Lower leg skin (tissue), 4 donors: ENCODE measurements at regions not wholly inside any gene's neighbourhood (a gene's known extent, or its start where the extent isn't known, plus 50 kb on each side); places are given as distances from the start of the nearest gene placed in this dataset.

Source experiments
- DNase-seq, 2 donors: peaks; one replicate each; pipeline ENCODE4 v3.0.0-alpha.2; 2019; ENCODE audit warnings: low spot score in 2 of 2
- H3K4me3 ChIP-seq: fragments of 200-600 bp; sonication (generic); 2 replicates; pipeline ENCODE4 v1.5.1; 2017; ENCODE audit warnings: mild to moderate bottlenecking, low read depth; ENCODE audit not compliant: poor library complexity, severe bottlenecking
- POLR2A ChIP-seq, 2 donors: fragments of 450-650 bp; IDR thresholded peaks; one replicate each; pipeline ENCODE4 v1.6.1; 2016 to 2017; ENCODE audit warnings: antibody characterized with exemption in 2 of 2, mild to moderate bottlenecking in 1 of 2, moderate library complexity in 1 of 2
- WGBS, 2 donors: methylation state at CpG; one replicate each; pipeline ENCODE4 v1.1.5; 2018; 5-methylcytosine and 5-hydroxymethylcytosine counted together
- intact Hi-C: fragments of 100-400 bp; cut with DNase I; formaldehyde crosslinking; loops from one replicate; pipeline ENCODE4 v1.15.0; 2023; ENCODE audit warnings: low total_unique reads
- TF ChIP-seq, protein P1 (sequence below), 3 donors: fragments of 450-650 bp; IDR thresholded peaks; one replicate each; pipeline ENCODE4 v1.5.1; 2016; ENCODE audit warnings: antibody characterized with exemption in 3 of 3, mild to moderate bottlenecking in 3 of 3, moderate library complexity in 2 of 3

DNA sequence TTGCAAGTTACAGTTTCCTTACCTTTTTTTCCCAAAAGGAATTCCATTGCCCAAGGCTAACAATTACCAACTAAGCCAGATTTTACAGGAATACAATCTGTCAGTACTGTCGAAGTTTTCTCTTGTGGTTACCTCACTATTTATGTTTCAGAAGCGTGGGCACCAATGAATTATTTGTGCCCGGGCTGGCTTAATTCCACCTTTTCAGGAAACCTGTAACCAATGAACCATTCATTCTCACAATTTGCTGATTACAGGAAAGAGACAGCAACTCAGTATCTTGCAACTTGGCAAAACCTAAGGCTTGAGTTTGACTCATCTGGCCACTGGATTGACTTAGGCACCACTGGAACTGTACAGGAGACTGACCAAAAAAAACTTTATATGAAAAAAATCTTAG lies 485.6 kb downstream of the INHBA start:
- TF ChIP-seq, protein P1, sequence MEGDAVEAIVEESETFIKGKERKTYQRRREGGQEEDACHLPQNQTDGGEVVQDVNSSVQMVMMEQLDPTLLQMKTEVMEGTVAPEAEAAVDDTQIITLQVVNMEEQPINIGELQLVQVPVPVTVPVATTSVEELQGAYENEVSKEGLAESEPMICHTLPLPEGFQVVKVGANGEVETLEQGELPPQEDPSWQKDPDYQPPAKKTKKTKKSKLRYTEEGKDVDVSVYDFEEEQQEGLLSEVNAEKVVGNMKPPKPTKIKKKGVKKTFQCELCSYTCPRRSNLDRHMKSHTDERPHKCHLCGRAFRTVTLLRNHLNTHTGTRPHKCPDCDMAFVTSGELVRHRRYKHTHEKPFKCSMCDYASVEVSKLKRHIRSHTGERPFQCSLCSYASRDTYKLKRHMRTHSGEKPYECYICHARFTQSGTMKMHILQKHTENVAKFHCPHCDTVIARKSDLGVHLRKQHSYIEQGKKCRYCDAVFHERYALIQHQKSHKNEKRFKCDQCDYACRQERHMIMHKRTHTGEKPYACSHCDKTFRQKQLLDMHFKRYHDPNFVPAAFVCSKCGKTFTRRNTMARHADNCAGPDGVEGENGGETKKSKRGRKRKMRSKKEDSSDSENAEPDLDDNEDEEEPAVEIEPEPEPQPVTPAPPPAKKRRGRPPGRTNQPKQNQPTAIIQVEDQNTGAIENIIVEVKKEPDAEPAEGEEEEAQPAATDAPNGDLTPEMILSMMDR (IDR thresholded peaks at IDR 0.05): no peak
- WGBS, 2 donors: 61 to 67% methylated on average over 3 of the region's 3 CpGs
- intact Hi-C loops: no loop called here
- no peak overlapping the region for H3K4me3 ChIP-seq
- DNase-seq: no peak

DNA sequence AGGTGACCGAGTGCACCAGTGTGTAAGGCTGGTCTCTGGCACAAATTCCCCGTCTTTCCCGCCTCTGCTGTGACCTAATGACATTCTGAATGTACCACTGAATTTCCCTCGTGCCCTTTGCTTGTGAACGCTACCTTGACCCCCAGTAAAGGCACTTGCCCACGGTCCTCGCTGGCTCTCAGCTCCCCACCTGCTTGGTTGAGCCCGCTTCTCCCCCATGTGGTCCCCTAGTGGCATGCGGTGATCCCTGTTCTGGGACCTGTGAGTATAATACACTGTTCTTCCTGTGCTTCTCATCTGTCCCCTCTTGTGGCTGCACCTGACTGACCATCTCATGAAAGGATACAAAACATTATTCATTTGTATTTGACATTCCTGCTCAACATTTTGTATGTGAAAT lies 495.7 kb downstream of the INHBA start:
- H3K4me3 ChIP-seq: no peak overlapping the region
- WGBS, 2 donors: 85 to 91% methylated on average over 9 of the region's 9 CpGs
- TF ChIP-seq, protein P1 (IDR thresholded peaks at IDR 0.05): no peak
- DNase-seq: no peak
- intact Hi-C loops: no loop called here

DNA sequence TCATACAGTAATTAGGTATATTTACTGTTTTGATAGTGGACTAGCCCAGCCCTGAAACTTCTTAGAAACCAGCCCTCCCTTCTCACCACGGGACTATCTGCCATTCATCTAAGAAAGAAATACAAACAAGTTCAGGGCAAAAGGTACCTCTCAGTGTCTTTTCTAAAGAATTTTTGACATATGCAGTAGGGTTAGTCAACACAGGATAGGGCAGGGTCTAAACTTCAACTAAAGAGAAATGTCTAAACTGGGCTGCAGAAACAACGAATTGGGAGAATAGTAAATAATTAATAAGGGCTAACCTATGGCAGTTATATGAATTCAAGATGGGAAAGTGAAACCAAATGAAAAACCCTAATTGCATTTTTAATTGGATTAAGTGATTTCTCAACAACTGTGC lies 496.6 kb downstream of the INHBA start:
- TF ChIP-seq POLR2A (IDR thresholded peaks at IDR 0.05): no peak
- TF ChIP-seq, protein P1 (IDR thresholded peaks at IDR 0.05): no peak
- DNase-seq: no peak
- no peak overlapping the region for H3K4me3 ChIP-seq
- 62 to 65% methylated on average over 2 of the region's 2 CpGs for WGBS, 2 donors
- intact Hi-C loops: no loop called here

DNA sequence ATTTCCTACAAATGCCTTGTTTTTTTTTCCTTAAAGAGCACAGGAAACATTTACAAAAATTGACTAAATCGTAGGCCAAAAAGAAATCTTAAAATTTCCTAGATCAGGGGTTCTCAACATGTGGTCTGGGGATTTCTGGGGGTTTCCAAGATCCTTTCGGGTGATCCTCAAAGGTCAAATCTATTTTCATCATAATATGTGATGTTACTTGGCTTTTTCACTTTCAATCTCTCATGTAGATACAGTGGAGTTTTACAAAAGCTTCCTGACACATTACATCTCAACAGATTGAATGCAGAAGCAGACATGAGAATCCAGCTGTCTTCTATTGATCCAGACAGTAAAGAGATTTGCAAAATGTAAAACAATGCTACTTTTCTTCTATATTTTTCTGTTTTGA lies 497.3 kb downstream of the INHBA start:
- 48 to 64% methylated on average over 2 of the region's 2 CpGs for WGBS, 2 donors
- no peak overlapping the region for H3K4me3 ChIP-seq
- DNase-seq: no peak
- intact Hi-C loops: no loop called here
- TF ChIP-seq POLR2A (IDR thresholded peaks at IDR 0.05): no peak
- TF ChIP-seq, protein P1 (IDR thresholded peaks at IDR 0.05): no peak

DNA sequence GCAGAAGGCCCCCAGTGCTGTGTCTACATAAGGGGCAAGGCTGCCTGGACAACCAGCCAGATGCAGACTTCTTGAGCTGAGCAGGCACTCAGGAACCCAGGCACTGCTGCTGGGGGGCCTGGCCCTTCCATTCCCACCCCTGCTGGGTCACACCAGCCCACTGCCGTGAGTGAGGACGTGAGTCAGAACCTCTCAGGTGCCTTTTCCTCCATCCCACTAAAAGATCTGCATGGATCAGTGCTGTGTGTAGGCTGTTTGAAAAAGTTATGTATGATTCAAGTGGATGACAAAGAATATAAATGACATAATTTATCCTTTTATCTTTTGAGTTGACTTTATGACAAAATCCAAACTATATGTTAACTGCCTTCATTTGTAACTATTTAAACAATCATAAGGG lies 499.3 kb downstream of the INHBA start:
- WGBS, 2 donors: 81 to 89% methylated on average over 2 of the region's 2 CpGs
- intact Hi-C loops: no loop called here
- no peak for TF ChIP-seq POLR2A (IDR thresholded peaks at IDR 0.05)
- TF ChIP-seq, protein P1 (IDR thresholded peaks at IDR 0.05): no peak
- DNase-seq: no peak
- no peak overlapping the region for H3K4me3 ChIP-seq

DNA sequence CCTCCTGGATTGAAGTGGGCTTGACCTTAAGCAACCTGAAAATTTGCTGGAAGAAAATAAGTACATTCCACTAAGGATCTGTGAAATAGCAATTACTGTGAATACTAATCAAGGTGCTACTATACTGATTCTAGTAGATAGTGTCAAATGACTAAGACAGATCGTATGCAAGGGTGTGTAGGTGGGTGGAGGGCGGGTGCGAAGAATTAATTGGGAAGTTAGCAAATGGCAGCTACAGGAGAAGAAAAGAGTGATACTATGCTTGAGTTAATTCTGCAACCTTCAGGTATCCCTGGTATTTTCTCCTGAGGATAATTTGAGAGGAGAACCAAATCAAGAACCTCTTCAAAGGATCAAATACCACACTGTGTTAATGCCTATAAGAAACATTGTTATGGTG lies 501.9 kb downstream of the INHBA start:
- TF ChIP-seq, protein P1 (IDR thresholded peaks at IDR 0.05): no peak
- no peak for TF ChIP-seq POLR2A (IDR thresholded peaks at IDR 0.05)
- 63 to 64% methylated on average over 3 of the region's 3 CpGs for WGBS, 2 donors
- no peak overlapping the region for H3K4me3 ChIP-seq
- intact Hi-C loops: no loop called here
- DNase-seq: no peak
